Effector memory CD8-positive, alpha-beta T cell (primary cell): ENCODE measurements at regions not wholly inside any gene's neighbourhood (a gene's known extent, or its start where the extent isn't known, plus 50 kb on each side); places are given as distances from the start of the nearest gene placed in this dataset.

Source experiments
- ATAC-seq: fragments of 150-1000 bp; cut with Tn5 transposase; replicated peaks from 2 replicates; pipeline ENCODE4 v1.10.0; 2021; ENCODE audit warnings: mild to moderate bottlenecking, moderate library complexity
- DNase-seq, 3 experiments: peaks; one replicate each; pipeline ENCODE4 v3.0.0; 2021
- H3K27ac Mint-ChIP-seq, 2 donors: one replicate each; pipeline ENCODE4 v1.8.0; 2022; ENCODE audit warnings: mild to moderate bottlenecking in 2 of 2, mixed read lengths in 2 of 2, moderate library complexity in 2 of 2
- H3K27me3 Mint-ChIP-seq, 2 donors: one replicate each; pipeline ENCODE4 v1.8.0; 2022; ENCODE audit warnings: mixed read lengths in 2 of 2
- H3K36me3 Mint-ChIP-seq: one replicate; pipeline ENCODE4 v1.8.0; 2022; ENCODE audit warnings: mild to moderate bottlenecking, moderate library complexity, mixed read lengths; ENCODE audit not compliant: insufficient read depth
- H3K4me1 Mint-ChIP-seq, 2 donors: one replicate each; pipeline ENCODE4 v1.8.0; 2022; ENCODE audit warnings: low read depth in 2 of 2, mixed read lengths in 2 of 2
- H3K4me3 Mint-ChIP-seq, 2 donors: one replicate each; pipeline ENCODE4 v1.8.0; 2022; ENCODE audit warnings: mild to moderate bottlenecking in 2 of 2, mixed read lengths in 2 of 2, moderate library complexity in 2 of 2
- H3K9me3 Mint-ChIP-seq, 2 donors: one replicate each; pipeline ENCODE4 v1.8.0; 2022; ENCODE audit warnings: mixed read lengths in 2 of 2

DNA sequence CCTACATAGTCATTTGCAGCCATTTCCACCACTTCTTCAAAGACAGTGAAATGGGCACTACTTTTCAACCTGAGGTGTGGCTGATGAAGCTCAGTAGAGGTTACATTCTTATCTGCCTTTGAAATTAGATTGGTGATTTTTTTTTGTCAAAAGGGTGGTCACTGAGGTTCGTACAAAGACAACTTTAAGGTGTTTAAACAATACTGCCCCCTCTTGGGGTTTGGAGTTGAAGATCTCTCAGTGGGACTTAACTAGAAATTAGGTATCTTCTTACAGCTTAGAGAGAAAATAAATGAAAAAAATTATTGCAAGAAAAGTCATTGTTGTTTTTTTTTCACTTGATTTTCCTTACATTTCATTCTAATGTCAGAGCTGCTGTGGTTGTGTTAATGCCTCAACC is 713.2 kb downstream of the CDH11 start:
- ATAC-seq = no peak
- no peaks in the 10 kb centered on the region for H3K27me3 Mint-ChIP-seq
- H3K27ac Mint-ChIP-seq = no peak overlapping the region
- no peak overlapping the region for H3K4me3 Mint-ChIP-seq
- no peak for DNase-seq
- H3K9me3 Mint-ChIP-seq = peaks cover 9 to 11% of the 10 kb centered on the region in 2 donors
- H3K4me1 Mint-ChIP-seq = no peaks in the 10 kb centered on the region
- no peaks in the 10 kb centered on the region for H3K36me3 Mint-ChIP-seq

DNA sequence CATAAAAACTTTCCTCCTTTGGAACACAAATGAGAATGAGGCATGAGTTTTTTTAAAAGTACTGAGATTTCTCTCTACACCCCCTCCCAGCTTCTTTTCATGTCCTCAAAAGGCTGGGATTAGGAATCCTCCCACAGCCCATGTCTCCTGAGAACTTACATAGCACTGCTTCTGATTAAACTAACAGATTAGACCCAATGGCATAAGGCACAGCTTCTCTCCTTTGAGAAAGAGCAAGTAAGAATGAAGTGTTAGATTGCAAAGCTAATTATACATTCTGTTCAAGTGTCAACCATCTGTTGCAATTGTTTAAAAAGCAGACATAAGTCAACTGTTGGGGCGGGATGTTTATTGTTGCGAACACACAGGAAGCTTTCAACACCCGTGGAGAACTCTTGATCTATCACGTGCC is 715.1 kb downstream of the CDH11 start:
- H3K27ac Mint-ChIP-seq = no peak overlapping the region
- DNase-seq = no peak
- H3K27me3 Mint-ChIP-seq = no peaks in the 10 kb centered on the region
- no peaks in the 10 kb centered on the region for H3K4me1 Mint-ChIP-seq
- no peaks in the 10 kb centered on the region for H3K36me3 Mint-ChIP-seq
- no peak for ATAC-seq
- no peak overlapping the region for H3K4me3 Mint-ChIP-seq
- H3K9me3 Mint-ChIP-seq = peaks cover 7 to 12% of the 10 kb centered on the region in 2 donors

DNA sequence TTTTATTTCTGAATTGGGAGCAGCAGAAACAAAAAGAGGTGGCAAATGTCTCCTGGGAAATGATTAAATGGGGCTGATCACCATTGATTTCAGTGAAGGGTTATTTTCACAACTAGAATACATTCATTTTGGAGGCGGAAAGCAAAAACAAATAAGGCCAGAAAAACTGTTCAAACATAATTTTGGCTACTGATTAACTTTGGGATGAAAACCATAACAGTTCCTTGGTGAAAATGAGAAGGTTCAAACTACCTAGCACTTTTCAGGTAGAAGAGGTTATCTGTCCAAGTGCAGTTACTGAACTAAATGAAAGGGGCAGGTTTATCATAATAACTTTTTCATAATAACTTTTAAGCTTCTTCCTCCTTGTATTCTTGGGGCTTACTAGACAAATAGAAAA is 718.5 kb downstream of the CDH11 start:
- ATAC-seq = no peak
- Mint-ChIP-seq H3K9me3 (peaks cover 7% of the 10 kb centered on the region in 2 donors), H3K4me3 (no peak overlapping the region), H3K36me3 (no peaks in the 10 kb centered on the region), H3K4me1 (no peaks in the 10 kb centered on the region), H3K27me3 (no peaks in the 10 kb centered on the region), H3K27ac (no peak overlapping the region)
- no peak for DNase-seq

DNA sequence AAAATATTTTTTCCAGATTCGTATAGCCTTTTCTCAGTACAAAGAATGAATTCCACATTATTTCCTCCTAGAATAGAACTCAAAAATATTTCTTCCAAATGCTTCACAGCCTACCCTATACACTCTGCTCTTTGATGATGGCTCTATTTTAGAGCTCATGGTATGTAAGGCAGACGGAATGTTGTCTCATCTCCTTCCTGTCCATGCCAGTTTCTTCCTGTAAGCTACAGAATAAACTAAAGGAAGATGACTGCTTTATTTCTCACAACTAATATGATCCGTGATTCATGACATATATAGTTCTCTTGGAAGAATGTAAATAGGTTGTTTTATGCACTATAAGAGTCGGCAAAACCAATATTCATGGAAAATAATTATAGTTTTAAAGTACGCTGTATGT is 723.1 kb downstream of the CDH11 start:
- Mint-ChIP-seq H3K27ac (no peak overlapping the region), H3K4me3 (no peak overlapping the region), H3K27me3 (no peaks in the 10 kb centered on the region), H3K9me3 (peaks cover 3 to 23% of the 10 kb centered on the region in 2 donors), H3K4me1 (no peaks in the 10 kb centered on the region), H3K36me3 (no peaks in the 10 kb centered on the region)
- DNase-seq = no peak
- no peak for ATAC-seq

DNA sequence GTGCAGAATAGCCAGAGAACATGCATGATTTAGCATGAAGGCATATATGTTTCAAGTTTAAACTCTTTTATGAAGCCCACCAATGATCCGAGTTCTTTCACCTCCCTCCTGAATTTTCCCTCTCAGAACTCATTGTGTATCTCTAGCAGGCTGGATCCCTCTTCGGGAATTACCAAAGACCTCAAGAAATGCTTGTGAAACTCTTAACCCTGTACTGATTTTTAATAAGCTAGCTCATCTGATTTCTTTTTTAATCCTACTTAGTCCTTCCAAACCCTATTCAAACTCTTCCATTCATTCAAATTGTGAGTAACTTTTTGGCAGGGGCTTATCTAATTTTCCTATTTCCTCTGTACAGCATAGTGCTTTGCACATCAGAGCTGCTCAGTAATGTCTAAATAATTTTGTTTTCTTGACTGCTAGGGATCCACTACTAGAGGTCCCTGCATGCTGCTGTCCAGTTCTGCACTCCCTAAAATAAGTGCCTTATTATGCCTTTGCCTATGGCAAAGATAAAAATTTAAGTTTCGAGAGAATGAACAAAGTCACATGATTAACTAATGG is 723.8 kb downstream of the CDH11 start:
- no peaks in the 10 kb centered on the region for H3K36me3 Mint-ChIP-seq

DNA sequence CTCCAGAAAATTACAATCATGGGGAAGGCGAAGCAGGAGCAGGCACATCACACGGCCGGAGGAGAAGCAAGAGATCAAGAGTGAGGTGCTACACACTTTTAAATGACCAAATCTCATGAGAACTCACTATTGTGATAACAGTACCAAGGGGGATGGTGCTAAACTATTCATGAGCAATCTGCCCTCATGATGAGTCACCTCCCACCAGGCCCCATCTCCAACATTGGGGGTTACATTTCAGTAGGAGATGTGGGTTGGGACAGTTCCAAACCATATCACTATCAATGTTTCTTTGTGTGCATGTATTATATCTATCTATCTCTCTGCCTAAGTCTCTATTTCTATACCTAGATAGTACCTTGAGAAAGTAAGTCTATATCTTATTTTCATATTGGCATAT is 724.8 kb downstream of the CDH11 start:
- H3K9me3 Mint-ChIP-seq = peaks cover 0 to 23% of the 10 kb centered on the region in 2 donors
- H3K4me3 Mint-ChIP-seq = no peak overlapping the region
- no peaks in the 10 kb centered on the region for H3K4me1 Mint-ChIP-seq
- DNase-seq (no peak), ATAC-seq (no peak)
- no peaks in the 10 kb centered on the region for H3K27me3 Mint-ChIP-seq
- no peak overlapping the region for H3K27ac Mint-ChIP-seq
- no peaks in the 10 kb centered on the region for H3K36me3 Mint-ChIP-seq

More for the DNA sequence above, 723.8 kb downstream of the CDH11 start:
- H3K9me3 Mint-ChIP-seq = peaks cover 2 to 23% of the 10 kb centered on the region in 2 donors
- no peak overlapping the region for H3K27ac Mint-ChIP-seq
- DNase-seq (no peak), ATAC-seq (no peak)
- no peaks in the 10 kb centered on the region for H3K4me1 Mint-ChIP-seq
- H3K4me3 Mint-ChIP-seq = no peak overlapping the region
- no peaks in the 10 kb centered on the region for H3K27me3 Mint-ChIP-seq

DNA sequence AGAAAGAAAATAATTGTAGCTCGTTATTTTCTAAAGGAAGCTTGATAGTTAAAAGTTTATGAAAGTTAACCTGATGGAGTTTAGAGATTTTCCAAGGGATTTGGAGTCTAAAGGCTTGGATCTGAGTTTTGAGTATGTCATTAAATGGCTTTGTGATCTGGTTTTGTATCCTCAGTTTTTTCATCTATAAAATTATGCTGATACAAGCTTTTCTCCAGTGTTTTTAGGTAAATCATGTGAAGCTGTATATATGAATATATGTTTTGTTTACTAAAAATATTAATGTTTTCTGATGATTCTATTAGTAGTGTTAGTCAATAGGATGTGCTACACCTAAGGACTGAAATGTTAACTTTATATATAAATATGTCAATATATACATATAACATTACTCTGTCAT is 727.8 kb downstream of the CDH11 start:
- peaks cover 3 to 31% of the 10 kb centered on the region in 2 donors for H3K9me3 Mint-ChIP-seq
- H3K36me3 Mint-ChIP-seq = no peaks in the 10 kb centered on the region
- no peaks in the 10 kb centered on the region for H3K4me1 Mint-ChIP-seq
- DNase-seq (no peak), ATAC-seq (no peak)
- no peak overlapping the region for H3K4me3 Mint-ChIP-seq
- H3K27ac Mint-ChIP-seq = no peak overlapping the region
- H3K27me3 Mint-ChIP-seq = no peaks in the 10 kb centered on the region

DNA sequence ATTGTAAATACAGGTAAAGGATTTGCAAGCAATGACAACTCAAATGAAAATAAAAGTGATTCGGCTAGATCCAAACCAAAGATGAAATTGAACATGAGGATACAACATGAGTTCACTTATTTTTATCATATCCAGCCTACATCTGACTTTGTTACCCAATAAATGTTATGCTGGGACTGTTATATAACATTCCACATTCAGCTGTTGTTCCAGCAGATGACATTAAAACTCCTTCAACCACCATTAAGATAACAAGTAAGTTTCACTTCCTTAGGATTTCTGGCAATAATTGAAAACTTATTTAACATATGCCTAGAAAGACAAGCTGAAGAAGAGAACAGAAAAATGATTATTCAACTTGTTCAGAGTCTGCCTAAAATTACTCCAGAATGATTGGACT is 729.4 kb downstream of the CDH11 start:
- Mint-ChIP-seq H3K27me3 (no peaks in the 10 kb centered on the region), H3K27ac (no peak overlapping the region), H3K4me1 (no peaks in the 10 kb centered on the region), H3K4me3 (no peak overlapping the region), H3K36me3 (no peaks in the 10 kb centered on the region), H3K9me3 (peaks cover 6 to 22% of the 10 kb centered on the region in 2 donors)
- no peak for DNase-seq
- no peak for ATAC-seq

DNA sequence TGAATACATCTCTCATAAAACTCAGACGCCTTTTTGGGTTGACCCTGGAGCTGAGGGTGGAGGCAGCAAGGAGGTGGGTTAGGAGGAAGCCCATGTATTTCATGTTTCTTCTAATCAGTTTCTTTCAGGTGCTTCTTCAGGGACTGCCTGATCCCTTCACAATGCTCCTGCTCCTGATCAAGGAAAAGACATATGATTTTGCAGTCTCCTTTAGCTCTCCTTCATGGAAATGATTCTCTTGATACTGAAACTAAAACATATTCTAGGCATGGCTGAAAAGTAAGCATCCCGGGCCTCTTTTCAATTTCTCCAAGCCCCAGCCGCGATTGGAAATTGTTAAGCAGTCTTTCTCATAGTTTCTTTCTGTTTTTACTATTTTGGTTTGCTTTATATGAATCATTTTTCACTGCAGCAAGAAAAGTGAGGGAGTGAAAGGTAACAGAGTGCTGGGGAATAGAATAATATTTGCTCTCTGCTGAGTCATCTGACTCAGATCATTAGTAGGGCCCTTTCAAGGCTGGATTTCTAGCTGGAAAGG is 730.7 kb downstream of the CDH11 start:
- no peaks in the 10 kb centered on the region for H3K4me1 Mint-ChIP-seq
- no peaks in the 10 kb centered on the region for H3K27me3 Mint-ChIP-seq
- peaks cover 9 to 11% of the 10 kb centered on the region in 2 donors for H3K9me3 Mint-ChIP-seq
- no peaks in the 10 kb centered on the region for H3K36me3 Mint-ChIP-seq
- no peak overlapping the region for H3K4me3 Mint-ChIP-seq
- ATAC-seq = no peak
- DNase-seq = no peak
- H3K27ac Mint-ChIP-seq = no peak overlapping the region

DNA sequence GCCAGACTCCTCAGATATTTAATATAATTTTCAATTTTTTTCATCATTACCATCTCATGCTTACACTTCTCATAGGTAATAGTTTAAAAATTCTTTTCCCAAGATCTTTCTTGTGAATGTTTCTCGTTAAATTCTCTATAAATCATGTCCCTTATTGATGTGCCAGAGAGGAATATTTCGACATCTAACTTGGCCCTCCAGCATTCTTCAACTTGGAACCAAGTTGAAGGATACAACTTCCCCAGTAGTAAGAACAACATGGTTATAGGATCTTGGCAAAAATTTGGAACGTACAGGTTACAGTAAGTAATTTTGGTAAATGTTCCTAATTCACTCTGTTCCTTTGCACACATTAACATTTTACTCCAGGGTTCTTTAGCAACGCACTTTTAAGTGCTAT is 731.8 kb downstream of the CDH11 start:
- Mint-ChIP-seq H3K4me3 (no peak overlapping the region), H3K4me1 (no peaks in the 10 kb centered on the region), H3K36me3 (no peaks in the 10 kb centered on the region), H3K27ac (no peak overlapping the region), H3K27me3 (no peaks in the 10 kb centered on the region), H3K9me3 (peaks cover 8 to 14% of the 10 kb centered on the region in 2 donors)
- DNase-seq = no peak
- no peak for ATAC-seq

DNA sequence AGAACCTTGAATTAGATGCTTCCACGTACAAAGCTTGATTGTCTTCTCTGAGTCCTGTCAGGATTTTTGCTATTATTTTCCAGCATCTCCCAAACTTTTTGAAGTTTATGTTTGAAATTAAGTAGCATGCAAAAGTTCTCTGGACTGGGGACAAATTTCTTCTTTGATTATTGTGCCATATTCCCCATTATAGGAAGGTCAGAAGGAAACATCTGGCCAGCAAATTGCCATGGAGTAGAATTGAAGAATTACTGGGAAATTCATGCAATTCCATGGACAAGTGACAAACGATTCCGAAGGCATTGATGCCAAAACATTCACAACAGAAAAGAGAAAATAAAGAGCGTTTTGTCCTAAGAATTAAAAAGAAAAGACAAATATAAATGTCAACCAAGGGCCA is 737.2 kb downstream of the CDH11 start:
- Mint-ChIP-seq H3K27me3 (no peaks in the 10 kb centered on the region), H3K27ac (no peak overlapping the region), H3K4me1 (no peaks in the 10 kb centered on the region), H3K4me3 (no peak overlapping the region), H3K36me3 (no peaks in the 10 kb centered on the region), H3K9me3 (peaks cover 8 to 11% of the 10 kb centered on the region in 2 donors)
- DNase-seq = no peak
- ATAC-seq = no peak

DNA sequence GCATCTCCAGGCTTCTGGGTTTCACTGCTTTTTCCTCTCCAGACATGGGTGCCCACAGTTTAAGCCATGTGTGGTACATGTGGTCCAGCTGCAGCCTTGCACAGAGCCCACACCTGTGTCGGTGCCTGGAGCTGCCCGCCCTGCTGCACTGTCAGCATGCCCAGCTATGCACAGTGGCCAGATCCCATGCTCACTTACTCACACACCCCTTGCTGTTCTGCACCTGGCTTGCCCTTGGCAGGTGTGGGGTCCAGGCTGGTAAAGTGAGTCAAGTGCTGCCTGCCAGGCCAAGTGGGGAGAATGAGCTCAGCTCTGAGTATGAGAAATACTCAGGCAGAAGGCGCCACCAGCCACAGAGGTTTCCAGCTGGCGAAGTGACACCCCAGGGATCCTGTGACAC is 739.9 kb downstream of the CDH11 start:
- Mint-ChIP-seq H3K27me3 (no peaks in the 10 kb centered on the region), H3K27ac (no peak overlapping the region), H3K4me1 (no peaks in the 10 kb centered on the region), H3K36me3 (no peaks in the 10 kb centered on the region), H3K9me3 (peaks cover 7 to 10% of the 10 kb centered on the region in 2 donors), H3K4me3 (no peak overlapping the region)
- no peak for ATAC-seq
- DNase-seq = no peak

DNA sequence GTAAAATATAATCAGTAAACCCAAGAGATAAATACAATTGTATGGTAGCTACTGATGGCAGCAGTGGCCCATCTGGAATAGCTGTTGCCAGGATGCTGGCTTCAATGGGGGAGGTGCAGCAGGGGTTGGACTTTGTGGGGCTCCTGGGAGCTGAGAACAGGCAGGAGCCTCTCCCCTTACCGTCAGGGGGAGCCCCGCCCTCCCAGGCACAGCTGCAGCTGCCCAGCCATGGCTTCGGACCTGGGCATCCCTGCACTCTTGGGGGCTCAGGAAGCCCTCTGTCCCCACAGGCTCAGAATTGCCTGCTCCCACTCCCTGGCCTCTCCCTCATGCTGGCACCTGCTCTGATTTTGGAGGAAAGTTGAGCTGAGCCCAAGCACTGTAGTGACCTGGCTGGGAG is 741.1 kb downstream of the CDH11 start:
- peaks cover 4 to 7% of the 10 kb centered on the region in 2 donors for H3K9me3 Mint-ChIP-seq
- no peaks in the 10 kb centered on the region for H3K4me1 Mint-ChIP-seq
- ATAC-seq (no peak), DNase-seq (no peak)
- H3K27ac Mint-ChIP-seq = no peak overlapping the region
- no peaks in the 10 kb centered on the region for H3K27me3 Mint-ChIP-seq
- H3K4me3 Mint-ChIP-seq = no peak overlapping the region
- H3K36me3 Mint-ChIP-seq = no peaks in the 10 kb centered on the region

DNA sequence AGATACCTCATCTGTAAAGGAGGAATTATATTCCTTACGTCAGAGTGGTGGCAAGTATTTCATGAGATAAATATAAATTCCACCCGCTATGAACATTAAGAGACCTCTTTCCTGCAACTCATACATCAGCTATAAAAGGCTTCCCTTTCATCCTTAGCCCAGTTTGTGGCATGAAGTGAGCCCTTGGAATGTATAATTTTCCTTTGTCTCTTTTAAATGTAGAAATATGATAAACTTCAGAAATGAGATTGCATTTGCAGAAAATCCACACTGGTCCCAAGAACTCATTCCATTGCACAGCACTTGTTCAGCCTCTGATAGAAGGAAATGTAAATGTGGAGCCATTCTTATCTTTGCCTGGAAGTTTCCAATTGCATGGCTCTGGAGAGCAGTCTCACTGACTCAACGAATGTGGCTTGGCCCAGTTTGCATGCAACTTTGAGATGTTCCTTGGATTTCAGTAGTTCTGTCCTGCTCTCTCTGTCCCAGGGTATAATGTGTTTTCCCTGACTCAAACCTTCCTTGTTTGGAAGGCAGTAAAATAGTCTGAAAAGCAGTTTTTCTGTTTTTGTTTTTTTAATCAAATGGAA is 746.4 kb downstream of the CDH11 start:
- no peaks in the 10 kb centered on the region for H3K27me3 Mint-ChIP-seq
- no peak overlapping the region for H3K4me3 Mint-ChIP-seq
- no peaks in the 10 kb centered on the region for H3K4me1 Mint-ChIP-seq
- DNase-seq = no peak
- no peak for ATAC-seq
- no peaks in the 10 kb centered on the region for H3K36me3 Mint-ChIP-seq
- H3K9me3 Mint-ChIP-seq = peaks cover 5 to 7% of the 10 kb centered on the region in 2 donors
- H3K27ac Mint-ChIP-seq = no peak overlapping the region
